ENCODE measurements at regions not wholly inside any gene's neighbourhood (a gene's known extent, or its start where the extent isn't known, plus 50 kb on each side); places are given as distances from the start of the nearest gene placed in this dataset.
"Not testable (repeated sequence)": the region's sequence is repeated elsewhere in the genome, so short reads cannot be mapped to it uniquely, and the experiment has no call there.

- H3K36me3 ChIP-seq (ENCODE audit: control insufficient read depth in 2 of 2, extremely low read depth in 1 of 2, insufficient read depth in 1 of 2, low read length in 1 of 2); H3K4me1 Mint-ChIP-seq; H3K36me3 Mint-ChIP-seq; H3K27ac Mint-ChIP-seq; H3K27me3 ChIP-seq (replicated peaks in 1 of 2; ENCODE audit: control insufficient read depth in 2 of 2, extremely low read depth in 1 of 2, insufficient read depth in 2 of 2, low read length in 1 of 2); CTCF ChIA-PET; DNase-seq; H3K4me3 ChIP-seq (ENCODE audit: control insufficient read depth in 1 of 2, extremely low read depth in 1 of 2, low read length in 1 of 2); H3K9me3 Mint-ChIP-seq; ATAC-seq (replicated peaks in 1 of 4); H3K4me1 ChIP-seq (ENCODE audit: control insufficient read depth in 1 of 2, extremely low read depth in 1 of 2, insufficient read depth in 2 of 2, low read length in 2 of 2); H3K27ac ChIP-seq (ENCODE audit: low read length); H3K9me3 ChIP-seq; POLR2A ChIA-PET; H3K27me3 Mint-ChIP-seq; H3K4me3 Mint-ChIP-seq: not testable (repeated sequence)
- WGBS (ENCODE audit: insufficient coverage) = 83% methylated on average over 2 of the region's 4 CpGs
Observed at GRCh38 chr9:101807879-101808278, 69.4 kb upstream of the GRIN3A start.

DNA sequence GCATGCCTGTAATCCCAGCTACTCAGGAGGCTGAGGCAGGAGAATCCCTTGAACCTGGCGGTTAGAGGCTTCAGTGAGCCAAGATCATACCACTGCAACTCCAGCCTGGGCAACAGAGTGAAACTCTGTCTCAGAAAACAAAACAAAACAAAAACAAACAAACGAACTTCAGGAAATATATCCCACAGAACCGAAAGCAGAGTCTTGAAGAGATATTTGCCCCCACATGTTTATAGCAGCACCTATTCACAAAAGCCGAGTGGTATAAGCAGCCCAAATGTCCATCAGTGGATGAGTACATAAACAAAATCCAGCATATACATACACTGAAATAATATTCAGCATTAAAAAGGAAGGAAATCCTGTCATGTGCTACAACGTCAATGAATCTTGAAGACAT lies 57.6 kb upstream of the GRIN3A start:
- no peak for DNase-seq
- 68% methylated on average over 4 of the region's 5 CpGs for WGBS (ENCODE audit: insufficient coverage)
- ChIA-PET CTCF (no interaction called here), POLR2A (no interaction called here)
- H3K27ac ChIP-seq (ENCODE audit: low read length) = no peak overlapping the region
- Mint-ChIP-seq H3K9me3 (peaks cover 0 to 2% (median 0%) of the 10 kb centered on the region in 3 donors), H3K27me3 (peaks cover 0 to 8% of the 10 kb centered on the region in 2 donors), H3K36me3 (no peaks in the 10 kb centered on the region), H3K4me3 (no peak overlapping the region), H3K4me1 (no peaks in the 10 kb centered on the region), H3K27ac (no peak overlapping the region)
- H3K4me3 ChIP-seq (ENCODE audit: control insufficient read depth in 1 of 2, extremely low read depth in 1 of 2, low read length in 1 of 2) = no peak overlapping the region
- no peaks in the 10 kb centered on the region for H3K4me1 ChIP-seq (ENCODE audit: control insufficient read depth in 1 of 2, extremely low read depth in 1 of 2, insufficient read depth in 2 of 2, low read length in 2 of 2)
- no peaks in the 10 kb centered on the region for H3K27me3 ChIP-seq (replicated peaks in 1 of 2; ENCODE audit: control insufficient read depth in 2 of 2, extremely low read depth in 1 of 2, insufficient read depth in 2 of 2, low read length in 1 of 2)
- ATAC-seq (replicated peaks in 1 of 4) = no peak
- no peaks in the 10 kb centered on the region for H3K9me3 ChIP-seq
- no peaks in the 10 kb centered on the region for H3K36me3 ChIP-seq (ENCODE audit: control insufficient read depth in 2 of 2, extremely low read depth in 1 of 2, insufficient read depth in 1 of 2, low read length in 1 of 2)

DNA sequence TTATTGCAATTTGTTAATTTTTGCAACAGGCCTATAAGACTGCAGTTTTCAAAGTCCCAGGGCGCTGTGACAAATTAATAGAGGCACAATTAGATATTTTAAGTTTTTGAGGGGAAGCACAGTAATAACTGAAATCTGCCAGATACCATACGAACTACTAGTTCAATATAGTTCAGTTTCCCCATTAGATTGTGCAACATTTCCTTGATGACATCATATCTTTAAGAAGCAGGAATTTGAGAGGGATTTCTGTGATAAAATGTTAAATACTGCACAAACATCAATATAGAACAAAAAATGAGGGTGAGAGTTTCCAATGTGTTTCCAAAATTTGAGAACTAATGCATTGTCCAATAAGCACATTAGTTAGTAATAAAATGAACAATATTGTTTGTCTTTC lies 56.7 kb upstream of the GRIN3A start:
- DNase-seq = no peak
- peaks cover 0 to 2% (median 0%) of the 10 kb centered on the region in 3 donors for H3K9me3 Mint-ChIP-seq
- CTCF ChIA-PET = no interaction called here
- H3K27me3 Mint-ChIP-seq = peaks cover 0 to 8% of the 10 kb centered on the region in 2 donors
- H3K27ac Mint-ChIP-seq = no peak overlapping the region
- no peaks in the 10 kb centered on the region for H3K27me3 ChIP-seq (replicated peaks in 1 of 2; ENCODE audit: control insufficient read depth in 2 of 2, extremely low read depth in 1 of 2, insufficient read depth in 2 of 2, low read length in 1 of 2)
- H3K4me1 ChIP-seq (ENCODE audit: control insufficient read depth in 1 of 2, extremely low read depth in 1 of 2, insufficient read depth in 2 of 2, low read length in 2 of 2) = no peaks in the 10 kb centered on the region
- no peak overlapping the region for H3K27ac ChIP-seq (ENCODE audit: low read length)
- H3K4me1 Mint-ChIP-seq = no peaks in the 10 kb centered on the region
- no peaks in the 10 kb centered on the region for H3K36me3 Mint-ChIP-seq
- no CpG with 5 or more reads among the region's 2 CpGs for WGBS (ENCODE audit: insufficient coverage)
- no peaks in the 10 kb centered on the region for H3K36me3 ChIP-seq (ENCODE audit: control insufficient read depth in 2 of 2, extremely low read depth in 1 of 2, insufficient read depth in 1 of 2, low read length in 1 of 2)
- H3K4me3 Mint-ChIP-seq = no peak overlapping the region
- H3K9me3 ChIP-seq = no peaks in the 10 kb centered on the region
- no peak for ATAC-seq (replicated peaks in 1 of 4)
- POLR2A ChIA-PET = no interaction called here
- H3K4me3 ChIP-seq (ENCODE audit: control insufficient read depth in 1 of 2, extremely low read depth in 1 of 2, low read length in 1 of 2) = no peak overlapping the region

DNA sequence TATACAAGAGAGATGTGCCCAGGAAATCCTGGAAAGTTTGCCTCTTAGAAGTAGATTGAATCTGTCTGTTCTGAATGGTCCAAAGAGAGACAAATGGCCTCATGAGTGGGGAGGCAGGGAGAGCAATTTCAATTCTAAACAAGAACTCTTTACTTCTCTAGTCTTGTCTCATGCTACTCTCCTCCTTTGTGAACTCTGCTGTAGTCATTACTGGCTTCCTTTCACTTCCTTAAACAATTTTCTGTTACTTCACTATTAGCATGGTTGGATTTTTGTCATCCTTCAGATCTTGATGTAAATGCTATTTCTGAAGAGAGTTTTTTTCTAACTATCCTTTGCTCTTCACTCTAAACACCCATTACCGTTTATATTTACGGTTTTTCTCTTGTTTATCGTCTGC lies 54.0 kb upstream of the GRIN3A start:
- Mint-ChIP-seq H3K4me1 (no peaks in the 10 kb centered on the region), H3K9me3 (peaks cover 0 to 2% (median 0%) of the 10 kb centered on the region in 3 donors), H3K27ac (no peak overlapping the region), H3K36me3 (no peaks in the 10 kb centered on the region), H3K27me3 (peaks cover 0 to 8% of the 10 kb centered on the region in 2 donors), H3K4me3 (no peak overlapping the region)
- WGBS (ENCODE audit: insufficient coverage) = no CpG with 5 or more reads among the region's 3 CpGs
- H3K27me3 ChIP-seq (replicated peaks in 1 of 2; ENCODE audit: control insufficient read depth in 2 of 2, extremely low read depth in 1 of 2, insufficient read depth in 2 of 2, low read length in 1 of 2) = no peaks in the 10 kb centered on the region
- CTCF ChIA-PET = no interaction called here
- H3K27ac ChIP-seq (ENCODE audit: low read length) = no peak overlapping the region
- no peak overlapping the region for H3K4me3 ChIP-seq (ENCODE audit: control insufficient read depth in 1 of 2, extremely low read depth in 1 of 2, low read length in 1 of 2)
- H3K36me3 ChIP-seq (ENCODE audit: control insufficient read depth in 2 of 2, extremely low read depth in 1 of 2, insufficient read depth in 1 of 2, low read length in 1 of 2) = no peaks in the 10 kb centered on the region
- DNase-seq = no peak
- POLR2A ChIA-PET = no interaction called here
- no peak for ATAC-seq (replicated peaks in 1 of 4)
- H3K9me3 ChIP-seq = no peaks in the 10 kb centered on the region
- no peaks in the 10 kb centered on the region for H3K4me1 ChIP-seq (ENCODE audit: control insufficient read depth in 1 of 2, extremely low read depth in 1 of 2, insufficient read depth in 2 of 2, low read length in 2 of 2)

DNA sequence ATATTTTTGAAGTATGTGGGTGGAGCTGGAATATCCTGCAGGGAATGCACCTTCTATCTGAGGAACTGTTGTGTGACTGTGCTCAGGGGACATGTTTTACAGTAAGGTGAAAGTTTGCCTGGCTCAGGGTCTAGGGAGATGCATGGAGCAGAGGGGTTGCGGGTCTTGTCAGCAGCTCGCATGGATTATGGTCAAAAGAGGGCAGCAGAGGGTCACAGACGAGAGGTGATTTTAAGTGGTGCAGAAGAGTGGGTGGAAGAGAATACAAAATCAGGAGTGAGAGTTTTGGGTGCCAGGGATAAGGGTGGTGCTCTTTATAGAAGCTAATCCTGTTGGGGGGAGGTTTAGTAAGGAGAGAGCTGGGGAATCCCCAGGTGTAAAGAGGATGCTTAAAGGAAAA lies 53.5 kb upstream of the GRIN3A start:
- Mint-ChIP-seq H3K27ac (no peak overlapping the region), H3K36me3 (no peaks in the 10 kb centered on the region), H3K27me3 (peaks cover 0 to 8% of the 10 kb centered on the region in 2 donors), H3K9me3 (peaks cover 0 to 2% (median 0%) of the 10 kb centered on the region in 3 donors), H3K4me3 (no peak overlapping the region), H3K4me1 (no peaks in the 10 kb centered on the region)
- no peaks in the 10 kb centered on the region for H3K27me3 ChIP-seq (replicated peaks in 1 of 2; ENCODE audit: control insufficient read depth in 2 of 2, extremely low read depth in 1 of 2, insufficient read depth in 2 of 2, low read length in 1 of 2)
- DNase-seq = peak in 2 of 35 experiments; percentile 0 to 8
- ATAC-seq (replicated peaks in 1 of 4) = no peak
- no peak overlapping the region for H3K4me3 ChIP-seq (ENCODE audit: control insufficient read depth in 1 of 2, extremely low read depth in 1 of 2, low read length in 1 of 2)
- 17% methylated on average over 3 of the region's 3 CpGs for WGBS (ENCODE audit: insufficient coverage)
- H3K9me3 ChIP-seq = no peaks in the 10 kb centered on the region
- ChIA-PET POLR2A (no interaction called here), CTCF (no interaction called here)
- no peaks in the 10 kb centered on the region for H3K4me1 ChIP-seq (ENCODE audit: control insufficient read depth in 1 of 2, extremely low read depth in 1 of 2, insufficient read depth in 2 of 2, low read length in 2 of 2)
- H3K27ac ChIP-seq (ENCODE audit: low read length) = no peak overlapping the region
- no peaks in the 10 kb centered on the region for H3K36me3 ChIP-seq (ENCODE audit: control insufficient read depth in 2 of 2, extremely low read depth in 1 of 2, insufficient read depth in 1 of 2, low read length in 1 of 2)

DNA sequence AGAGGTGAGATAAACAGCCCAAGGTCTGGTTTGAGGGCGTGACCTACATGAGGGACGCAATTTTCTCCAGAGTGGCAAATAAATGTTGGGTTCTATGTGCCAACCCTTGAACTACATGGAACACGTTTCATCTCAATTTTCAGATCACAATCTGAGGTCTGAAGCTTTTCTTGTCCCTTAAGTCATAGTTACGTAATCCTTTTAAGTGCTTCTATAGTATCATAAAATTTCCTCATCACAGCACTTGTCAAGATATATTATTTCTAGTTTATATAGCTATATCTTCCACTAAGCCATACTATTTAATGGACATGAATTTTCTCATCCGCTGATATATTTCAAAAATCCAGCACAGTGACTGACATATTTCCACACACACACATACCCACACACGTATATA lies 53.1 kb upstream of the GRIN3A start:
- no CpG with 5 or more reads among the region's 6 CpGs for WGBS (ENCODE audit: insufficient coverage)
- Histone ChIP-seq H3K27me3 (replicated peaks in 1 of 2; ENCODE audit: control insufficient read depth in 2 of 2, extremely low read depth in 1 of 2, insufficient read depth in 2 of 2, low read length in 1 of 2) (no peaks in the 10 kb centered on the region), H3K4me3 (ENCODE audit: control insufficient read depth in 1 of 2, extremely low read depth in 1 of 2, low read length in 1 of 2) (no peak overlapping the region), H3K9me3 (no peaks in the 10 kb centered on the region), H3K4me1 (ENCODE audit: control insufficient read depth in 1 of 2, extremely low read depth in 1 of 2, insufficient read depth in 2 of 2, low read length in 2 of 2) (no peaks in the 10 kb centered on the region), H3K36me3 (ENCODE audit: control insufficient read depth in 2 of 2, extremely low read depth in 1 of 2, insufficient read depth in 1 of 2, low read length in 1 of 2) (no peaks in the 10 kb centered on the region), H3K27ac (ENCODE audit: low read length) (no peak overlapping the region)
- Mint-ChIP-seq H3K4me3 (no peak overlapping the region), H3K27me3 (peaks cover 0 to 8% of the 10 kb centered on the region in 2 donors), H3K9me3 (peaks cover 0 to 2% (median 0%) of the 10 kb centered on the region in 3 donors), H3K27ac (no peak overlapping the region), H3K4me1 (no peaks in the 10 kb centered on the region), H3K36me3 (no peaks in the 10 kb centered on the region)
- ATAC-seq (replicated peaks in 1 of 4) (no peak), DNase-seq (no peak)
- POLR2A ChIA-PET = no interaction called here
- CTCF ChIA-PET = no interaction called here
